ENCODE measurements at regions not wholly inside any gene's neighbourhood (a gene's known extent, or its start where the extent isn't known, plus 50 kb on each side); places are given as distances from the start of the nearest gene placed in this dataset.

- TF ChIP-seq CTCF (IDR thresholded peaks at IDR 0.05): no peak
- TF ChIP-seq POLR2A (IDR thresholded peaks at IDR 0.05): no peak
These were observed 320.6 kb upstream of the TBL1XR1 start for GRCh38 chr3:177517906-177518305.
